HepG2 (cell line): ENCODE measurements at regions not wholly inside any gene's neighbourhood (a gene's known extent, or its start where the extent isn't known, plus 50 kb on each side); places are given as distances from the start of the nearest gene placed in this dataset.

Experiments used
- ATAC-seq: fragments of 200-7000 bp; cut with Tn5 transposase; 3 replicates; pipeline ENCODE4 v1.9.1; 2020; ENCODE audit warnings: mild to moderate bottlenecking, moderate library complexity
- BruUV-seq: library from RNA; stranded (reverse); fragments of 400-500 nt; replicated peaks from 2 replicates; lab custom pipeline; 2021; lab: Mats Ljungman, UMichigan
- CTCF ChIA-PET: fragments of 300-600 bp; formaldehyde crosslinking; extraction: SDS; loops from one replicate; lab custom pipeline; 2021; ENCODE audit warnings: low total read pairs, inconsistent platforms, low intra/inter-chr PET ratio; lab: Yijun Ruan, JAX
- POLR2A ChIA-PET: fragments of 350-600 bp; sonication (Branson Sonifier 250); formaldehyde crosslinking; loops from one replicate; lab custom pipeline; 2020; ENCODE audit warnings: antibody characterized with exemption, inconsistent platforms; lab: Yijun Ruan, JAX
- DNase-seq: peaks from one replicate; pipeline ENCODE4 v3.0.0-alpha.2; 2015; ENCODE audit warnings: low spot score
- FAIRE-seq: peaks from 3 replicates; lab custom pipeline; 2011; peaks lifted over from hg19 to GRCh38; lab: Jason Lieb, UNC
- H2AFZ ChIP-seq: one replicate; pipeline ENCODE4 v1.6.1; 2011; ENCODE audit warnings: low read length, inconsistent platforms
- H3K27ac ChIP-seq: fragments of 300-600 bp; 3 replicates; pipeline ENCODE4 v1.8.0; 2011; ENCODE audit warnings: mixed run types, mild to moderate bottlenecking, mixed read lengths, low read length, inconsistent platforms; ENCODE audit not compliant: insufficient read depth; ENCODE audit errors: extremely low read length
- H3K27me3 ChIP-seq, 2 experiments: fragments of 200-600 bp in 1 of 2; 2 replicates in 1 of 2; 3 replicates in 1 of 2; pipeline versions ENCODE4 v1.6.0 to v1.8.0; 2011; ENCODE audit warnings: low read length in 2 of 2, mild to moderate bottlenecking in 2 of 2, moderate library complexity in 2 of 2, inconsistent platforms in 1 of 2; ENCODE audit not compliant: insufficient read depth in 2 of 2, control insufficient read depth in 1 of 2
- H3K36me3 ChIP-seq, 2 experiments: fragments of 200-600 bp in 1 of 2; replicated peaks in 1 of 2; 2 replicates in 1 of 2; 3 replicates in 1 of 2; pipeline versions ENCODE4 v1.5.1 to v1.8.0; 2011; ENCODE audit warnings: low read length in 2 of 2, inconsistent platforms in 1 of 2; ENCODE audit not compliant: insufficient read depth in 2 of 2, control insufficient read depth in 1 of 2
- H3K4me1 ChIP-seq: 2 replicates; pipeline ENCODE4 v1.5.1; 2012; ENCODE audit warnings: low read length, inconsistent platforms; ENCODE audit not compliant: insufficient read depth
- H3K4me2 ChIP-seq: 2 replicates; pipeline ENCODE4 v1.6.0; 2011; ENCODE audit warnings: low read depth, low read length, inconsistent platforms
- H3K4me3 ChIP-seq, 3 experiments: fragments of 200-600 bp in 1 of 3; sonication (generic), shearing (Covaris generic) in 1 of 3; replicated peaks in 1 of 3; 2 replicates each; pipeline ENCODE4 v1.5.1; 2011 to 2016; ENCODE audit warnings: low read length in 3 of 3, inconsistent platforms in 2 of 3, low read depth in 2 of 3, mild to moderate bottlenecking in 2 of 3, control low read depth in 1 of 3, mixed read lengths in 1 of 3; ENCODE audit not compliant: insufficient read depth in 1 of 3
- H3K79me2 ChIP-seq: one replicate; pipeline ENCODE4 v1.6.1; 2011; ENCODE audit warnings: low read length, inconsistent platforms; ENCODE audit not compliant: insufficient read depth
- H3K9ac ChIP-seq: 2 replicates; pipeline ENCODE4 v1.6.0; 2011; ENCODE audit warnings: mild to moderate bottlenecking, low read depth, low read length, inconsistent platforms; ENCODE audit not compliant: insufficient read depth
- H3K9me3 ChIP-seq: 2 replicates; pipeline ENCODE4 v1.5.1; 2012; ENCODE audit warnings: mild to moderate bottlenecking, low read length
- H4K20me1 ChIP-seq: 2 replicates; pipeline ENCODE4 v1.6.0; 2011; ENCODE audit warnings: inconsistent platforms, mild to moderate bottlenecking, low read length, moderate library complexity; ENCODE audit not compliant: insufficient read depth
- CAMTA2 ChIP-seq: sonication (generic); formaldehyde crosslinking; IDR thresholded peaks from 2 replicates; pipeline ENCODE4 v1.4.0; 2020; ENCODE audit warnings: mild to moderate bottlenecking, missing genetic modification reagents, borderline replicate concordance
- GLMP ChIP-seq: sonication (generic); formaldehyde crosslinking; IDR thresholded peaks from 2 replicates; pipeline ENCODE4 v1.9.0; 2021; ENCODE audit warnings: missing genetic modification reagents, mild to moderate bottlenecking, borderline replicate concordance
- KAT7 ChIP-seq: IDR thresholded peaks from 2 replicates; pipeline ENCODE4 v1.6.1; 2018; ENCODE audit warnings: borderline replicate concordance, missing compliant biosample characterization
- KDM1A ChIP-seq: IDR thresholded peaks from 2 replicates; pipeline ENCODE4 v1.6.1; 2016; ENCODE audit warnings: missing compliant biosample characterization
- MEIS2 ChIP-seq: sonication (generic); formaldehyde crosslinking; IDR thresholded peaks from 2 replicates; pipeline ENCODE4 v1.9.0; 2021; ENCODE audit warnings: mild to moderate bottlenecking, missing genetic modification reagents
- MYPOP ChIP-seq: sonication (generic); formaldehyde crosslinking; IDR thresholded peaks from 2 replicates; pipeline ENCODE4 v1.8.1; 2023; ENCODE audit warnings: mild to moderate bottlenecking, moderate library complexity, missing genetic modification reagents
- NKX3-1 ChIP-seq: sonication (generic); formaldehyde crosslinking; IDR thresholded peaks from 2 replicates; pipeline ENCODE4 v1.5.0; 2020; ENCODE audit warnings: missing genetic modification reagents
- SMAD1 ChIP-seq: sonication (generic); formaldehyde crosslinking; IDR thresholded peaks from 2 replicates; pipeline ENCODE4 v1.4.0; 2020; ENCODE audit warnings: missing genetic modification reagents, low read depth, mild to moderate bottlenecking, borderline replicate concordance
- SMAD3 ChIP-seq: sonication (generic); formaldehyde crosslinking; IDR thresholded peaks from 2 replicates; pipeline ENCODE4 v1.4.0; 2020; ENCODE audit warnings: missing genetic modification reagents
- ZEB1 ChIP-seq: IDR thresholded peaks from 2 replicates; pipeline ENCODE4 v1.6.1; 2012; ENCODE audit warnings: mild to moderate bottlenecking, low read depth, inconsistent platforms; ENCODE audit not compliant: insufficient replicate concordance
- ZFP1 ChIP-seq: IDR thresholded peaks from 2 replicates; pipeline ENCODE4 v1.6.1; 2016
- ZNF230 ChIP-seq: sonication (generic); formaldehyde crosslinking; IDR thresholded peaks from 2 replicates; pipeline ENCODE4 v1.4.0; 2020; ENCODE audit warnings: mild to moderate bottlenecking, missing genetic modification reagents
- ZNF382 ChIP-seq: sonication (generic); formaldehyde crosslinking; IDR thresholded peaks from 2 replicates; pipeline ENCODE4 v1.5.0; 2020; ENCODE audit warnings: missing genetic modification reagents, mild to moderate bottlenecking, borderline replicate concordance
- ZNF503 ChIP-seq: sonication (generic); formaldehyde crosslinking; IDR thresholded peaks from 2 replicates; pipeline ENCODE4 v1.4.0; 2020; ENCODE audit warnings: missing genetic modification reagents
- ZNF546 ChIP-seq: sonication (generic); formaldehyde crosslinking; conservative IDR thresholded peaks from 2 replicates; pipeline ENCODE4 v1.8.1; 2023; ENCODE audit warnings: mild to moderate bottlenecking, missing genetic modification reagents
- ZNF576 ChIP-seq: sonication (generic); formaldehyde crosslinking; IDR thresholded peaks from 2 replicates; pipeline ENCODE4 v1.4.0; 2020; ENCODE audit warnings: mild to moderate bottlenecking, missing genetic modification reagents
- WGBS: methylation state at CpG from one replicate; pipeline ENCODE4 v1.1.6; 2017; ENCODE audit warnings: low lambda C conversion rate; 5-methylcytosine and 5-hydroxymethylcytosine counted together
- in situ Hi-C: cut with HindIII; loops from 2 replicates; pipeline ENCODE4 v1.10.0; 2017; ENCODE audit warnings: low pct_unique_long_range_greater_than_20kb; ENCODE audit not compliant: extremely low pct_ligation_motif_present
- intact Hi-C: fragments of 100-400 bp; cut with micrococcal nuclease; formaldehyde crosslinking; loops from one replicate; pipeline ENCODE4 v1.10.0; 2022; ENCODE audit not compliant: unreplicated experiment
- TF ChIP-seq, protein P1 (sequence below): sonication (generic); formaldehyde crosslinking; IDR thresholded peaks from 2 replicates; pipeline ENCODE4 v1.4.0; 2020; ENCODE audit warnings: mild to moderate bottlenecking, missing genetic modification reagents

DNA sequence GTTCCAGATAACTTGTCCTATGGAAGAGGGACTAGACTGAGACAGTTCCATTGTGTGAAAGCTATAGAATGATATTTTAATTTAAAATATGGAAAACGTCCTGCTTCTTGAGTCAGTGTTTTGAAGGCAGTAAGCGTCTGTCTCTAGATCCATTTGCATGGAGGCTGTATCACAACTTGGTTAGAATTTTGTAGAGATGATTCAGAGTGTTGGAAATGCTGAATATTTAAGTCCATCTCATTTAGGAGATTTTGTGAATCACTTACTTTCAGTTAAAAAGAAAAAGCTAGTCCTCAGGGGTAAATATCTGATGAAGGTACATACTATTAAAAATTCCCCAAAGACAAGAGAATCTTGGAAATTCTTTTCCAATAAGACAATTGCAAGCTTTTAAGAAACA is 72.7 kb downstream of the FANCF start:
- Histone ChIP-seq H3K79me2 (no peaks in the 10 kb centered on the region), H3K36me3 (no peaks in the 10 kb centered on the region), H2AFZ (no peak overlapping the region), H3K9me3 (no peaks in the 10 kb centered on the region), H3K4me1 (no peaks in the 10 kb centered on the region), H3K4me2 (no peak overlapping the region), H4K20me1 (no peaks in the 10 kb centered on the region), H3K9ac (no peak overlapping the region), H3K27me3 (no peaks in the 10 kb centered on the region), H3K4me3 (no peak overlapping the region), H3K27ac (no peak overlapping the region)
- FAIRE-seq (no peak), ATAC-seq (no peak), DNase-seq (no peak)
- in situ Hi-C loops: no loop called here
- 11% methylated on average over 2 of the region's 2 CpGs for WGBS
- POLR2A ChIA-PET: no interaction called here
- intact Hi-C loops: no loop called here
- CTCF ChIA-PET: no interaction called here
- TF ChIP-seq MEIS2 (no peak), SMAD3 (CRISPR knock-in tag) (no peak), KAT7 (no peak), MYPOP (CRISPR knock-in tag) (no peak), KDM1A (CRISPR knock-in tag) (no peak), CAMTA2 (CRISPR knock-in tag) (no peak), NKX3-1 (CRISPR knock-in tag) (no peak), ZNF503 (no peak), ZNF230 (CRISPR knock-in tag) (no peak), ZFP1 (CRISPR knock-in tag) (no peak), GLMP (CRISPR knock-in tag) (no peak), ZNF546 (CRISPR knock-in tag) (no peak), SMAD1 (CRISPR knock-in tag) (no peak), ZNF576 (no peak), ZEB1 (no peak), ZNF382 (no peak)
- TF ChIP-seq, protein P1, sequence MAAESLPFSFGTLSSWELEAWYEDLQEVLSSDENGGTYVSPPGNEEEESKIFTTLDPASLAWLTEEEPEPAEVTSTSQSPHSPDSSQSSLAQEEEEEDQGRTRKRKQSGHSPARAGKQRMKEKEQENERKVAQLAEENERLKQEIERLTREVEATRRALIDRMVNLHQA (CRISPR knock-in tag): no peak
- no TSS peak for BruUV-seq
